Mucosa of descending colon (tissue), 3 donors: ENCODE measurements at regions not wholly inside any gene's neighbourhood (a gene's known extent, or its start where the extent isn't known, plus 50 kb on each side); places are given as distances from the start of the nearest gene placed in this dataset.

Experiments used
- ATAC-seq: fragments of 200-7000 bp; cut with Tn5 transposase; one replicate; pipeline ENCODE4 v1.9.1; 2020; ENCODE audit warnings: mild to moderate bottlenecking, moderate library complexity
- DNase-seq, 3 donors: peaks; one replicate each; pipeline ENCODE4 v3.0.0-alpha.2; 2020
- H3K36me3 ChIP-seq: fragments of 200-600 bp; one replicate; pipeline ENCODE4 v1.8.0; 2021; ENCODE audit warnings: low read depth, mild to moderate bottlenecking
- H3K4me1 ChIP-seq: fragments of 200-600 bp; one replicate; pipeline ENCODE4 v1.8.0; 2021; ENCODE audit warnings: low read depth, mild to moderate bottlenecking
- H3K4me3 ChIP-seq: fragments of 200-600 bp; one replicate; pipeline ENCODE4 v1.8.0; 2021; ENCODE audit warnings: mild to moderate bottlenecking
- H3K9me3 ChIP-seq: fragments of 200-600 bp; one replicate; pipeline ENCODE4 v1.8.0; 2021; ENCODE audit warnings: mild to moderate bottlenecking
- CTCF ChIP-seq: fragments of 200-600 bp; IDR thresholded peaks from one replicate; pipeline ENCODE4 v1.8.0; 2022; ENCODE audit warnings: antibody characterized with exemption, mild to moderate bottlenecking
- intact Hi-C, 2 donors: fragments of 100-400 bp; cut with DNase I in 1 of 2; cut with micrococcal nuclease in 1 of 2; formaldehyde crosslinking; loops; one replicate each; pipeline versions ENCODE4 v1.11.0 to v1.11.1; 2022; cut with DNase I, micrococcal nuclease
- donor health status: DM: no; HTN: no; CAD: no; lungs with moderate emphysema.
- donor health status: DM: no; HTN: no; CAD: no.
- donor health status: DM: no; HTN: yes; CAD: no.

DNA sequence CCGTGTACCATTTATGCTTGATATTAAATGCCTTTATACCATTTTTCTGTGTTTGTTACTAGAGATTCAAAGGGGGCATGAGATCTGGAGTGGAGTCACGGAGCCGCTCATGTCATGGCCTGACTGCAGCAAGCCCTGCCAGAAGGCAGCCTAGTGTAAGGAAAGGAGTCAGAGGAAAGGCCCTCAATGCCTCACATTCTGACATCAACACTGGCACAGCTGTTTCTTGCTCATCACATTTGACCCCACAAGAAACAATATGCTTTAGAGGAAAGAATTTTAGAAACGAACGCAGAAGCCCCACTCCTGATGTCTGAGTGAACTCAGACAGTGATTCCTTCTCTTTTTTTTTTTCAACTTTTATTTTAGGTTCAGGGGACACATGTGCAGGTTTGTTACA is 322.4 kb upstream of the CPEB2 start:
- no peak for TF ChIP-seq CTCF
- DNase-seq (no peak), ATAC-seq (no peak)
- no peaks in the 10 kb centered on the region for H3K36me3 ChIP-seq
- H3K4me1 ChIP-seq = no peaks in the 10 kb centered on the region
- no peak overlapping the region for H3K4me3 ChIP-seq
- intact Hi-C loops = no loop called here
- H3K9me3 ChIP-seq = no peaks in the 10 kb centered on the region

- Histone ChIP-seq H3K36me3 (no peaks in the 10 kb centered on the region), H3K4me3 (no peak overlapping the region), H3K4me1 (no peaks in the 10 kb centered on the region), H3K9me3 (no peaks in the 10 kb centered on the region)
- ATAC-seq (no peak), DNase-seq (no peak)
- intact Hi-C loops = no loop called here
- TF ChIP-seq CTCF = no peak
Observed at GRCh38 chr4:14681330-14681729, 321.0 kb upstream of the CPEB2 start.

GRCh38 chr4:14693728-14694127 is 308.6 kb upstream of the CPEB2 start:
- no peak for ATAC-seq

GRCh38 chr4:14695095-14695845 is 307.0 kb upstream of the CPEB2 start:
- Histone ChIP-seq H3K4me1 (no peaks in the 10 kb centered on the region), H3K36me3 (no peaks in the 10 kb centered on the region), H3K9me3 (peaks cover 4% of the 10 kb centered on the region), H3K4me3 (no peak overlapping the region)
- no peak for DNase-seq
- no peak for ATAC-seq
- TF ChIP-seq CTCF = no peak
- intact Hi-C loops = no loop called here

More at GRCh38 chr4:14693728-14694127, 308.6 kb upstream of the CPEB2 start:
- H3K9me3 ChIP-seq = peaks cover 4% of the 10 kb centered on the region
- no peaks in the 10 kb centered on the region for H3K4me1 ChIP-seq
- no peak overlapping the region for H3K4me3 ChIP-seq
- H3K36me3 ChIP-seq = no peaks in the 10 kb centered on the region
- no peak for DNase-seq
- intact Hi-C loops = no loop called here
- no peak for TF ChIP-seq CTCF

GRCh38 chr4:14700083-14700482 is 302.2 kb upstream of the CPEB2 start:
- no peak for TF ChIP-seq CTCF
- DNase-seq (no peak), ATAC-seq (no peak)
- Histone ChIP-seq H3K36me3 (no peaks in the 10 kb centered on the region), H3K9me3 (no peaks in the 10 kb centered on the region), H3K4me3 (no peak overlapping the region), H3K4me1 (no peaks in the 10 kb centered on the region)
- intact Hi-C loops = no loop called here

GRCh38 chr4:14700544-14700943 is 301.7 kb upstream of the CPEB2 start:
- intact Hi-C loops = no loop called here
- Histone ChIP-seq H3K4me1 (no peaks in the 10 kb centered on the region), H3K36me3 (no peaks in the 10 kb centered on the region), H3K9me3 (no peaks in the 10 kb centered on the region), H3K4me3 (no peak overlapping the region)
- ATAC-seq (no peak), DNase-seq (no peak)
- no peak for TF ChIP-seq CTCF
